LNCAP (cell line): ENCODE measurements at regions not wholly inside any gene's neighbourhood (a gene's known extent, or its start where the extent isn't known, plus 50 kb on each side); places are given as distances from the start of the nearest gene placed in this dataset.

Experiments
- TF ChIP-seq, protein P1 (sequence below): fragments of 450-650 bp; IDR thresholded peaks from 2 replicates; pipeline ENCODE4 v1.5.1; 2017; ENCODE audit warnings: mild to moderate bottlenecking

DNA sequence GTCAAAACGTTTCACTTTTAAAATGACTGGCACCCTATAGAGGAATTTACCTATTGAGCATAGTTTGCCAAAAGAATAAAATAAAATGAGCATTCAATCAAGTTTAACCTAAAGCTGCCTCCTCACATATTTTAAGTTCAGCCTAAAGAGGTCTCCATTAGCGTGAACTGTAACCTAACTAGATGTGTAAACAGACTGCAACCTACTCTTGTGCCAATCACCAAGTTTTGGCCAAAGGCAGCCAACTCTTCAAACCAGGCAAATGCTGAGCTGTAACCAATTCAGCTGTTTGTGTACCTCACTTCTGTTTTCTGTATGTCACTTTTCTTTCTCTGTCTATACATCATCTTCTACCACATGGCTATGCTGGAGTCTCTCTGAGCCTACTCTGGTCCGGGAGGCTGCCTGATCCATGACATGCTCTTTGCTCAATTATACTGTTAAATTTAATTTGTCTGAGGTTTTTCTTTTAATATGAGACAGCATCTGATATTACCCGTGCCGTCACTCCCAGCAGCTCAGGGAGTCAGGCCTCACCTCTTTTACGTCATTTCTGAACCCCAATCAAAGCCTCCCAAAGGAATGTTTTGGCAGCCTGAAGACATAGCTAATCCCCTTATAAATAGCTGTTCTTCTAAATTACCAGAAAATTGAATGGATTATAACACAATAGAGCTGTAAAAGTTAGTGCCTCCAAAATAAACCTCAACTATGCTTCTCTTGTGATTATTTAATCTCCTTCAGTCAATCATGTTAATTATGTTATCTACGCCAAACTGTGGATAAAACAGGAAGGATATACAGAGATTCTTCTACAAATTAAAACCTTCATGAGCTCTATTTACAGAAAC is 81.0 kb upstream of the NR5A2 start:
- TF ChIP-seq, protein P1, sequence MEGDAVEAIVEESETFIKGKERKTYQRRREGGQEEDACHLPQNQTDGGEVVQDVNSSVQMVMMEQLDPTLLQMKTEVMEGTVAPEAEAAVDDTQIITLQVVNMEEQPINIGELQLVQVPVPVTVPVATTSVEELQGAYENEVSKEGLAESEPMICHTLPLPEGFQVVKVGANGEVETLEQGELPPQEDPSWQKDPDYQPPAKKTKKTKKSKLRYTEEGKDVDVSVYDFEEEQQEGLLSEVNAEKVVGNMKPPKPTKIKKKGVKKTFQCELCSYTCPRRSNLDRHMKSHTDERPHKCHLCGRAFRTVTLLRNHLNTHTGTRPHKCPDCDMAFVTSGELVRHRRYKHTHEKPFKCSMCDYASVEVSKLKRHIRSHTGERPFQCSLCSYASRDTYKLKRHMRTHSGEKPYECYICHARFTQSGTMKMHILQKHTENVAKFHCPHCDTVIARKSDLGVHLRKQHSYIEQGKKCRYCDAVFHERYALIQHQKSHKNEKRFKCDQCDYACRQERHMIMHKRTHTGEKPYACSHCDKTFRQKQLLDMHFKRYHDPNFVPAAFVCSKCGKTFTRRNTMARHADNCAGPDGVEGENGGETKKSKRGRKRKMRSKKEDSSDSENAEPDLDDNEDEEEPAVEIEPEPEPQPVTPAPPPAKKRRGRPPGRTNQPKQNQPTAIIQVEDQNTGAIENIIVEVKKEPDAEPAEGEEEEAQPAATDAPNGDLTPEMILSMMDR, result no peak

DNA sequence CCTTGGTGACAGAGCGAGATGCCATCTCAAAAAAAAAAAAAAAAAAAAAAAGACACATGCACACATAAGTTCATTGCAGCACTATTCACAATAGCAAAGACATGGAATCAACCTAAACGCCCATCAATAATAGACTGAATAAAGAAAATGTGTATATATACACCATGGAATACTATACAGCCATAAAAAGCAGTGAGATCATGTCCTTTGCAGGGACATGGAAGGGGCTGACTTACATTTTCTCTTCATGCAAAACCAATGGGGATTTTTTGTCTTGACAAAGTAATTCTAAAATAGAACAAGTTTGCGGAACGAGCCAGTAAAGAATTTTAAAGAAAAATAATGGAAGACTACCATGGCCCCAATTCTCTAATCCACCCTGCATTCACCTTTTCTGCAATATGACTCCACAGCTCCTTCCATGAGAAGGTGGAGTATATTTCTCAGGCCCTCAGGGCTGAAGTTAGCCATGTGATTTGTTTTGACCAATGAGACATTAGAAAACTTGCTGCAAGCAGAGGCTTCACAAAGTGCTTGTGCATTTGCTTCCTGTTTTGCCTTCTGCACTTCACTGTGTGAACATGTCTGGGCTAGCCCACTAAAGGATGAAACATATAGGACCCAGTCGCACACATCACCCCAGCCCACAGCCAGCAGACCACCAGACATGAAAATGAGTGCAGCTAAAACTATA is 78.8 kb upstream of the NR5A2 start:
- TF ChIP-seq, protein P1, result no peak

DNA sequence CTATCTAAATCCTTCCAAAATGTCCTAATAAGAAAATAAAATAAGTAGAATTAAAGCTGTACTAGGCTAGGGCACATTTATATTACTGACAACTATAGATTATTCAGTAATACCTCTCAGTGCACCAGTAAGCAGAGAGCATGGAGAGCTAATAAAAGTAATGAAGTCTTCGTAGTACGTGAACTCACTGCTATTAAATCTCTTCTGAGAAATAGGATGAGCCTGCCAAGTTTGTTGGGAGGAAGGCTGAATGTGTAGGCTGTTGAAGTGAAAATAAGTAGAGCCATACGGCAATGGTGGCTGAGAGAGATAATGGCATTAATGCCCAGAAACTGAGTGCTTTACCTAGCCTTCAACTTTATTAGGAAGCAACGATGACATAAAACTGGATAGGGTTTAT is 73.9 kb upstream of the NR5A2 start:
- TF ChIP-seq, protein P1, result no peak

DNA sequence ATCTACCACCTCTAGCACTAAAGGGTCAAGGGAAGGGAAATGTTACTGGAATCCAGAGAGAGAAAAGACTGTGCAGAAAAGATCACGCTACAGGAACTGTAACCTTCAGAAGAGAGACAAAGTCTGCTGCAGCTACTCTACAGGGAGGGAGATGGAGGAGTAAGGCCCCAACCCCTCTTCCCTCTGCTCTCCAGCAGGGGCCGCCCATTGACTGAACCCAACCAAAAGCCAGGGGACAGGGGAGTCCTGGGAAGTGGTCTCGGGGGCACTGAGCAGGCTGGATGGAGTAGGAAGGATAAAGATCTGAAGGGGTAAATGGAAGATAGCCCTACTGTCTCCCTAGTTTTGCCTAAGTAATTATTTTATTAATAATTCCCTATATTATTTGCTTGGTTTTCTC is 72.8 kb upstream of the NR5A2 start:
- TF ChIP-seq, protein P1, result peak; percentile 49

DNA sequence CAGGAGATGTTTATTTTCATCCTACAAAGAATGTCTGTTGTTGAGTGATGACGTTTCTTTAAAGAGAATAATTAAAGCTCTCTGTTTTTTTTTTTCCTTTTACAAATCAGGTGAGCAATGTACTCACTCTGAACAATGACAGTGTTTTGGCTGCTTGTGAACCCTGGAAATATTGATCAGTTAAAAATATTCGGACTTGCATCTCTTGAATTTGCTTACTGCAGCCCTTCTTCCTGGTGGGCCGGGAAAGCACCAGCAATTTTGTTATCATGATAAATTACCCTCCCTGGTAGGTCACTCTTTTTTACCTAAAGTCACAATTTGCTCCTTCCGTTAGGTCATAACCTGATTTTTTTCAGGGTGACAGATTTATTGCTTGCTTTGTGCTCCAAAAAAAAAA is 72.3 kb upstream of the NR5A2 start:
- TF ChIP-seq, protein P1, result no peak

DNA sequence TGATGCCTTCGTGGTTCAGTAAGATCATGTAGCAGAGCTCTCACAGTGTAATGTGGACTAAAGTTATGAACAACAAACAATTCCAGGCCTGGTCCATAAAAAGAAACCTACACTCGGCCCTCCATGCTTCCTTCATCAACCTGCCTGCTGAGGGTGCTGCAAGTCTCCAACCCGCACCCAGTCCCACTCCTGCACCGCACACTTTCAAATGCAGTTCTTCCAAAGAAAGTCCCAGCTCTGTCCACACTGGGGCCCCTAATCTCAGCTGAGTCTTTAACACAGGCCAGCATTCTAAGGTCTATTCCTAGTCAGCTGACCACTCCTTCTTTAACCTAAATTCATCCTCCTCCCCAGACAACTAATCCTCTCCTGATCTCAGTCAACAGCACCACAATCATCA is 71.5 kb upstream of the NR5A2 start:
- TF ChIP-seq, protein P1, result no peak

DNA sequence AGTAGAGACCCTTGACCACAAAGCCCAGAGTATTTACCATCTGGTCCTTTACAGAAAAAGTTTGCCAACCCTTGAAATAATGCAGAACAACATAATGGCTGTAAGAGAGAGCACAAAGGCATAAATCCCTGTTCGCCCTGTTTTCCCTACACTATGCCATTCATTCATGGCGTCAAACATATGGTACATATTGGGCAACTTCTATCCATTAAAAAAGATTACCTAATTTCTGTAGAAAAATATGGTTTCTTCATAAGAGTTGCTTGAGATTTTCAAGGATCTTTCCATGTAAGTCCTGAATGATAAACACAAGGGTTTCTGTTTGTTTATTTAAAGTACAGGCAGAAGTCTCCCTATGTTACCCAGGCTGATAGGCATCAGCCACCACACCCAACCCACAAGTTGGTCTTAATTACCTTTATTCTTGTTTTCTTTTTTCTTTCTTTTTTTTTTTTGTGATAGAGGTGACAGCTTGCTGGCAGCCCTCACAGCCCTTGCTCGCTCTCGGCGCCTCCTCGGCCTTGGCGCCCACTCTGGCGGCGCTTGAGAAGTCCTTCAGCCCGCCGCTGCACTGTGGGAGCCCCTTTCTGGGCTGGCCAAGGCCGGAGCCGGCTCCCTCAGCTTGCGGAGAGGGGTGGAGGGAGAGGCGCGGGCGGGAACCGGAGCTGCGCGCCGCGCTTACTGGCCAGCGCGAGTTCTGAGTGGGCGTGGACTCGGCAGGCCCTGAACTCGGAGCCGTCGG is 68.3 kb upstream of the NR5A2 start:
- TF ChIP-seq, protein P1, result no peak
